H9 (cell line): ENCODE measurements at regions not wholly inside any gene's neighbourhood (a gene's known extent, or its start where the extent isn't known, plus 50 kb on each side); places are given as distances from the start of the nearest gene placed in this dataset.

Source experiments
- DNase-seq: peaks from one replicate; pipeline ENCODE4 v3.0.0-alpha.2; 2017
- H2AFZ ChIP-seq: one replicate; pipeline ENCODE4 v1.6.1; 2013; ENCODE audit warnings: mild to moderate bottlenecking, low read length, control low read depth, moderate library complexity
- H2AK5ac ChIP-seq: 2 replicates; pipeline ENCODE4 v1.6.1; 2013; ENCODE audit warnings: low read length, control low read depth, mixed read lengths; ENCODE audit not compliant: insufficient read length
- H2BK120ac ChIP-seq: one replicate; pipeline ENCODE4 v1.6.1; 2013; ENCODE audit warnings: low read depth, mild to moderate bottlenecking, low read length, control low read depth, inconsistent platforms; ENCODE audit not compliant: poor library complexity, severe bottlenecking
- H2BK12ac ChIP-seq: 2 replicates; pipeline ENCODE4 v1.6.1; 2013; ENCODE audit warnings: low read length, control low read depth, mixed read lengths, low read depth; ENCODE audit not compliant: insufficient read length
- H2BK15ac ChIP-seq: 2 replicates; pipeline ENCODE4 v1.6.1; 2013; ENCODE audit warnings: low read depth, low read length, control low read depth
- H2BK20ac ChIP-seq: one replicate; pipeline ENCODE4 v1.6.1; 2013; ENCODE audit warnings: low read depth, mild to moderate bottlenecking, low read length, control low read depth, inconsistent platforms; ENCODE audit not compliant: poor library complexity, severe bottlenecking
- H2BK5ac ChIP-seq: 2 replicates; pipeline ENCODE4 v1.6.1; 2013; ENCODE audit warnings: low read length, control low read depth, mixed read lengths; ENCODE audit not compliant: insufficient read length
- H3K14ac ChIP-seq: 2 replicates; pipeline ENCODE4 v1.6.1; 2013; ENCODE audit warnings: low read length, control low read depth; ENCODE audit not compliant: insufficient read depth
- H3K18ac ChIP-seq: 2 replicates; pipeline ENCODE4 v1.6.1; 2013; ENCODE audit warnings: low read depth, mild to moderate bottlenecking, mixed read lengths, low read length, control low read depth; ENCODE audit not compliant: insufficient read length
- H3K23ac ChIP-seq: 2 replicates; pipeline ENCODE4 v1.6.1; 2013; ENCODE audit warnings: low read length, control low read depth, mixed read lengths, low read depth; ENCODE audit not compliant: insufficient read length
- H3K23me2 ChIP-seq: 2 replicates; pipeline ENCODE4 v1.6.1; 2013; ENCODE audit warnings: low read depth, mild to moderate bottlenecking, mixed read lengths, low read length, control low read depth; ENCODE audit not compliant: insufficient read length, poor library complexity, severe bottlenecking
- H3K27ac ChIP-seq: 2 replicates; pipeline ENCODE4 v1.5.1; 2013; ENCODE audit warnings: low read length, control low read depth, mixed read lengths, low read depth; ENCODE audit not compliant: insufficient read length
- H3K27me3 ChIP-seq: 2 replicates; pipeline ENCODE4 v1.6.1; 2013; ENCODE audit warnings: low read length, control low read depth, inconsistent platforms; ENCODE audit not compliant: insufficient read depth
- H3K4ac ChIP-seq: 2 replicates; pipeline ENCODE4 v1.6.1; 2013; ENCODE audit warnings: low read depth, mild to moderate bottlenecking, control low read depth, inconsistent platforms, low read length, moderate library complexity
- H3K4me1 ChIP-seq: 2 replicates; pipeline ENCODE4 v1.6.1; 2013; ENCODE audit warnings: low read length, control low read depth, inconsistent platforms; ENCODE audit not compliant: insufficient read depth
- H3K4me2 ChIP-seq: 2 replicates; pipeline ENCODE4 v1.6.1; 2013; ENCODE audit warnings: low read length, control low read depth, mixed read lengths; ENCODE audit not compliant: insufficient read length, insufficient read depth
- H3K56ac ChIP-seq: 2 replicates; pipeline ENCODE4 v1.6.1; 2013; ENCODE audit warnings: low read depth, mild to moderate bottlenecking, mixed read lengths, low read length, control low read depth; ENCODE audit not compliant: insufficient read length
- H3K79me1 ChIP-seq: 2 replicates; pipeline ENCODE4 v1.6.1; 2013; ENCODE audit warnings: low read depth, mild to moderate bottlenecking, moderate library complexity, low read length, control low read depth, inconsistent platforms; ENCODE audit not compliant: insufficient read depth, poor library complexity, severe bottlenecking
- H3K79me2 ChIP-seq: 2 replicates; pipeline ENCODE4 v1.6.1; 2013; ENCODE audit warnings: low read length, control low read depth, inconsistent platforms; ENCODE audit not compliant: insufficient read depth
- H3K9ac ChIP-seq: 2 replicates; pipeline ENCODE4 v1.6.1; 2013; ENCODE audit warnings: low read length, control low read depth, mixed read lengths; ENCODE audit not compliant: insufficient read length; ENCODE audit errors: extremely low read depth
- H3K9me3 ChIP-seq: one replicate; pipeline ENCODE4 v1.6.1; 2013; ENCODE audit warnings: low read depth, low read length, inconsistent platforms; ENCODE audit not compliant: control insufficient read depth
- H3T11ph ChIP-seq: one replicate; pipeline ENCODE4 v1.6.1; 2013; ENCODE audit warnings: mild to moderate bottlenecking, low read length, control low read depth, inconsistent platforms
- H4K20me1 ChIP-seq: one replicate; pipeline ENCODE4 v1.6.1; 2013; ENCODE audit not compliant: control insufficient read depth, insufficient read length, insufficient read depth
- H4K5ac ChIP-seq: 2 replicates; pipeline ENCODE4 v1.6.1; 2013; ENCODE audit warnings: low read depth, mild to moderate bottlenecking, mixed read lengths, low read length, control low read depth; ENCODE audit not compliant: insufficient read length
- H4K8ac ChIP-seq: replicated peaks from 2 replicates; pipeline ENCODE4 v1.6.1; 2013; ENCODE audit warnings: low read length, control low read depth, mixed read lengths, low read depth; ENCODE audit not compliant: insufficient read length
- H4K91ac ChIP-seq: 2 replicates; pipeline ENCODE4 v1.6.1; 2013; ENCODE audit warnings: low read depth, mild to moderate bottlenecking, moderate library complexity, mixed read lengths, low read length, control low read depth; ENCODE audit not compliant: insufficient read length
- H3K27ac Mint-ChIP-seq, 3 experiments: 2 replicates in 2 of 3; 3 replicates in 1 of 3; pipeline ENCODE4 v1.8.0; 2020 to 2021; ENCODE audit warnings: mixed read lengths in 3 of 3, mild to moderate bottlenecking in 1 of 3, moderate library complexity in 1 of 3
- H3K27me3 Mint-ChIP-seq: 2 replicates; pipeline ENCODE4 v1.8.0; 2021; ENCODE audit warnings: low read depth, mild to moderate bottlenecking, moderate library complexity, mixed read lengths
- H3K36me3 Mint-ChIP-seq, 3 experiments: 2 replicates in 2 of 3; 3 replicates in 1 of 3; pipeline ENCODE4 v1.8.0; 2020 to 2021; ENCODE audit warnings: low read depth in 3 of 3, mixed read lengths in 3 of 3; ENCODE audit not compliant: insufficient read depth in 1 of 3
- H3K4me1 Mint-ChIP-seq, 2 experiments: 2 replicates each; pipeline ENCODE4 v1.8.0; 2020; ENCODE audit warnings: mixed read lengths in 2 of 2
- H3K4me3 Mint-ChIP-seq, 2 experiments: 2 replicates in 1 of 2; 3 replicates in 1 of 2; pipeline ENCODE4 v1.8.0; 2020 to 2021; ENCODE audit warnings: mild to moderate bottlenecking in 2 of 2, mixed read lengths in 2 of 2, moderate library complexity in 1 of 2
- H3K9me3 Mint-ChIP-seq, 2 experiments: 2 replicates in 1 of 2; 3 replicates in 1 of 2; pipeline ENCODE4 v1.8.0; 2020; ENCODE audit warnings: mild to moderate bottlenecking in 2 of 2, mixed read lengths in 2 of 2, moderate library complexity in 1 of 2
- CTCF ChIP-seq: fragments of 200-600 bp; sonication (generic); conservative IDR thresholded peaks from 3 replicates; pipeline ENCODE4 v1.8.0; 2021; ENCODE audit warnings: antibody characterized with exemption, mild to moderate bottlenecking
- WGBS: extraction: QIAGEN DNeasy Blood & Tissue Kit; methylation state at CpG from one replicate; pipeline ENCODE4 v1.1.7; 2013; ENCODE audit warnings: missing lambda C conversion rate, low lambda C conversion rate, mixed read lengths; ENCODE audit not compliant: insufficient read length; ENCODE audit errors: extremely low coverage; 5-methylcytosine and 5-hydroxymethylcytosine counted together

- Mint-ChIP-seq H3K27me3 (no peaks in the 10 kb centered on the region; the same call in 1 of the 2 replicates), H3K4me1 (peaks cover 33 to 38% of the 10 kb centered on the region in 2 experiments), H3K4me3 (no peak overlapping the region), H3K27ac (no peak overlapping the region), H3K36me3 (no peaks in the 10 kb centered on the region; a peak in 1 of 7 replicates), H3K9me3 (no peaks in the 10 kb centered on the region)
- no peak overlapping the region for H3K18ac ChIP-seq
- no peak overlapping the region for H3K23ac ChIP-seq
- peaks cover 2% of the 10 kb centered on the region; the same call in 1 of the 2 replicates for H3K4me1 ChIP-seq
- H3K27ac ChIP-seq, result no peak overlapping the region
- H3K79me1 ChIP-seq, result no peaks in the 10 kb centered on the region
- H2BK15ac ChIP-seq, result no peak overlapping the region
- H3K14ac ChIP-seq, result no peak overlapping the region
- no CpG with 5 or more reads among the region's 7 CpGs for WGBS
- H3K9ac ChIP-seq, result no peak overlapping the region
- H4K91ac ChIP-seq, result no peak overlapping the region
- no peak for TF ChIP-seq CTCF
- H4K5ac ChIP-seq, result no peak overlapping the region
- H3K56ac ChIP-seq, result no peak overlapping the region
- H4K8ac ChIP-seq, result no peak overlapping the region
- no peaks in the 10 kb centered on the region for H3K9me3 ChIP-seq
- H2AK5ac ChIP-seq, result no peak overlapping the region
- DNase-seq, result no peak
- no peaks in the 10 kb centered on the region for H3K79me2 ChIP-seq
- H2BK12ac ChIP-seq, result no peak overlapping the region
- no peak overlapping the region for H3T11ph ChIP-seq
- H2BK120ac ChIP-seq, result no peak overlapping the region
- H3K27me3 ChIP-seq, result no peaks in the 10 kb centered on the region
- no peak overlapping the region for H2BK20ac ChIP-seq
- no peak overlapping the region for H2BK5ac ChIP-seq
- no peaks in the 10 kb centered on the region for H3K23me2 ChIP-seq
- no peak overlapping the region for H3K4me2 ChIP-seq
- H4K20me1 ChIP-seq, result no peaks in the 10 kb centered on the region
- H3K4ac ChIP-seq, result no peak overlapping the region
- no peak overlapping the region for H2AFZ ChIP-seq
Observed at GRCh38 chr10:114711869-114712250, 53.8 kb upstream of the ABLIM1 start.
